ENCODE measurements at regions not wholly inside any gene's neighbourhood (a gene's known extent, or its start where the extent isn't known, plus 50 kb on each side); places are given as distances from the start of the nearest gene placed in this dataset.

DNA sequence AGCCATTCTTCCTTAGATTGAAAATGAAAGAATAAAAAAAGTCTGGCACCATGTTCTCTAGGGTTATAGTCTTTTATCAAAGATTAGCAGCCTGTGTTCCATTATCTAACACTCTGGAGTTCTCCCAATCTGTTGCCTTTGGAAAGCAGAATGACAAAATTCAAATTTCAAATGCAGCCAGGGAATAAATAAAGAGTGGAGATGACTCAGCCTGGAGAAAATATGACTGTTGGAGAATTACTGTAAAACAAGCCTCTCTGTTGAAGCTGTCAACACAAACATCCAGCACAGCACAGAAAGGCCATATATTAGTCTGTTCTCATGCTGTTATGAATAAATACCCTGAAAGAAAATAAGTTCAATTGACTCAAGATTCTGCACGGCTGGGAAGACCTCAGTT, 650.5 kb upstream of the SLC10A2 start:
- no peaks in the 10 kb centered on the region for H3K36me3 ChIP-seq
- intact Hi-C loops (cut with micrococcal nuclease), result no loop called here
- no peak for DNase-seq
- H3K4me1 ChIP-seq, result peaks cover 5% of the 10 kb centered on the region
- H3K9me3 ChIP-seq (replicated peaks), result no peaks in the 10 kb centered on the region
- no peak for TF ChIP-seq CTCF (IDR thresholded peaks at IDR 0.05; ENCODE audit: borderline replicate concordance)
- no peaks in the 10 kb centered on the region for H3K27me3 ChIP-seq (ENCODE audit: low read depth)
- no peak overlapping the region for H3K4me3 ChIP-seq
- no peak overlapping the region for H3K27ac ChIP-seq (replicated peaks)

GRCh38 chr13:103715335-103715734, 649.1 kb upstream of the SLC10A2 start:
- no peak for TF ChIP-seq CTCF (IDR thresholded peaks at IDR 0.05; ENCODE audit: borderline replicate concordance)
- intact Hi-C loops (cut with micrococcal nuclease), result no loop called here

DNA sequence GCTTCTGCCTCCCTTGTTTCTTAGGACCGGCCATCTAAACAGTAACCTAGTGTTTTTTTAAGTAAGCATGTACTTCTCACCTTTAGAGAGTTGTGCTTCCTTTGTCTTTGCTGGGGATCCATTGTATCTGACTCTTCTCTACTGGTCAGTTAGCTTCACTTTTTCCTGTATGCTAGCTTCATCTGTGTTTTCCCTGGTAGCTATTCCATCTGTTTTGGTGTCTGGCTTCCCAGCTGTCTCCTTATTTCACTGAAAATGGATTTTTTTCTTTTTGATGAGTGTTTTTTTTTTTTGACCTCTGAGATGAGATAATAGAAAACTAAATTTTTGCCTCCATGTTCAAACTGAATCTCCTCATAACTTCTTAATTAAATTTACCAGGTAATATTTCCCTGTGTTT, 637.0 kb upstream of the SLC10A2 start:
- no peak overlapping the region for H3K27ac ChIP-seq (replicated peaks)
- no peaks in the 10 kb centered on the region for H3K27me3 ChIP-seq (ENCODE audit: low read depth)
- DNase-seq, result no peak
- no peaks in the 10 kb centered on the region for H3K36me3 ChIP-seq
- intact Hi-C loops (cut with micrococcal nuclease), result no loop called here
- H3K4me3 ChIP-seq, result no peak overlapping the region
- TF ChIP-seq CTCF (IDR thresholded peaks at IDR 0.05; ENCODE audit: borderline replicate concordance), result no peak
- H3K9me3 ChIP-seq (replicated peaks), result no peaks in the 10 kb centered on the region
- no peaks in the 10 kb centered on the region for H3K4me1 ChIP-seq

More at GRCh38 chr13:103715335-103715734, 649.1 kb upstream of the SLC10A2 start:
- Histone ChIP-seq H3K27me3 (ENCODE audit: low read depth) (no peaks in the 10 kb centered on the region), H3K27ac (replicated peaks) (no peak overlapping the region), H3K4me3 (no peak overlapping the region), H3K36me3 (no peaks in the 10 kb centered on the region), H3K4me1 (peaks cover 5% of the 10 kb centered on the region), H3K9me3 (replicated peaks) (no peaks in the 10 kb centered on the region)
- no peak for DNase-seq

DNA sequence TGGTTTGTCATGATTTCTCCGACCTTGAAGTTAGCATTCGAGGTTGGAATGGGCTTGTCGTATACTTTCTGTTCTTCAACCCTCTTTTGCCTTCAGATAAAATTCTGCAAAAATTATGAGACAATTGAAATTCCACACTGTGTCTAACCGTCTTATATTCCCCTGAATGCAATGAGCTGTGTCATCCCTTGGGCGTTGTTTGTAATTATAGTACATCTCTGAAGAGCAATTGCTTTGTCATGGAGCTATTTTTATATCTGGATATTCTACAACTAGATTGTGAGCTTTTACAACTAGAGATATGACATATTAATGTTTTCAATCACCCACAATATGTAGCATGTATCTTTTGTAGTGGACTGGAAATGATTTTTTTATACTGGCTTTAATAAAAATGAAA, 631.8 kb upstream of the SLC10A2 start:
- H3K4me3 ChIP-seq, result no peak overlapping the region
- H3K9me3 ChIP-seq (replicated peaks), result no peaks in the 10 kb centered on the region
- TF ChIP-seq CTCF (IDR thresholded peaks at IDR 0.05; ENCODE audit: borderline replicate concordance), result no peak
- H3K27ac ChIP-seq (replicated peaks), result no peak overlapping the region
- intact Hi-C loops (cut with micrococcal nuclease), result no loop called here
- no peaks in the 10 kb centered on the region for H3K4me1 ChIP-seq
- no peaks in the 10 kb centered on the region for H3K36me3 ChIP-seq
- no peak for DNase-seq
- H3K27me3 ChIP-seq (ENCODE audit: low read depth), result no peaks in the 10 kb centered on the region

- intact Hi-C loops (cut with micrococcal nuclease), result no loop called here
- H3K4me1 ChIP-seq, result no peaks in the 10 kb centered on the region
- H3K4me3 ChIP-seq, result no peak overlapping the region
- no peak for TF ChIP-seq CTCF (IDR thresholded peaks at IDR 0.05; ENCODE audit: borderline replicate concordance)
- H3K9me3 ChIP-seq (replicated peaks), result no peaks in the 10 kb centered on the region
- no peaks in the 10 kb centered on the region for H3K36me3 ChIP-seq
- H3K27ac ChIP-seq (replicated peaks), result no peak overlapping the region
- peak; percentile 14 for DNase-seq
- no peaks in the 10 kb centered on the region for H3K27me3 ChIP-seq (ENCODE audit: low read depth)
Measured at GRCh38 chr13:103695320-103695719, 629.1 kb upstream of the SLC10A2 start.

DNA sequence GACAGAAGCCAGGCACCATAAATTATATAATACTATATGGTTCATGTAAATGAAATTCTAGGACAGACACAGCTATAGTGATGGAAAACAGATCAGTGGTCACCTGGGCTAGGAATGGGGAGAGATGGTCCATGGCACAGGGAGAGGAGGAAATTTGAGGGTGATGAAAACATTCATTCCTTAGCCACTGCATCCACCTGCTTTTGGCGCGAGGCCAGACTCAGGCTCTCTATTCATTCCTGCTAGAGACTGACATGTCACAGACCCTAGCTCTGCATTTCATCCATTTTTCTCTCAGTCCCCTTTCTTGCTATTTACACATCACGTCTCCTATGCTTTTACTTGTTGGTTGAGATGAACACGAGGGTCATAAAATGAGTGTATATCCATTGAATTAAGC, 628.3 kb upstream of the SLC10A2 start:
- TF ChIP-seq CTCF (IDR thresholded peaks at IDR 0.05; ENCODE audit: borderline replicate concordance), result no peak
- no peak overlapping the region for H3K4me3 ChIP-seq
- no peak for DNase-seq
- H3K4me1 ChIP-seq, result no peaks in the 10 kb centered on the region
- intact Hi-C loops (cut with micrococcal nuclease), result no loop called here
- H3K27ac ChIP-seq (replicated peaks), result no peak overlapping the region
- no peaks in the 10 kb centered on the region for H3K27me3 ChIP-seq (ENCODE audit: low read depth)
- no peaks in the 10 kb centered on the region for H3K9me3 ChIP-seq (replicated peaks)
- H3K36me3 ChIP-seq, result no peaks in the 10 kb centered on the region
